Stimulated activated CD8-positive, alpha-beta memory T cell treated with anti-CD3 and anti-CD28 coated beads, Interleukin-4, amount 100 ng/mL, for 24 hours (primary cell): ENCODE measurements at regions not wholly inside any gene's neighbourhood (a gene's known extent, or its start where the extent isn't known, plus 50 kb on each side); places are given as distances from the start of the nearest gene placed in this dataset.

Experiments
- DNase-seq: peaks from one replicate; pipeline ENCODE4 v3.0.0-alpha.2; 2020; ENCODE audit warnings: low read depth

GRCh38 chr10:3482200-3482993 lies 302.6 kb downstream of the KLF6 start:
- no peak for DNase-seq

- DNase-seq = no peak
Observed at GRCh38 chr10:3481496-3481895, 303.5 kb downstream of the KLF6 start.

GRCh38 chr10:3480990-3481315 lies 304.1 kb downstream of the KLF6 start:
- no peak for DNase-seq

- DNase-seq = no peak
Observed at GRCh38 chr10:3480281-3480989, 304.6 kb downstream of the KLF6 start.

- DNase-seq = no peak
Observed at GRCh38 chr10:3478632-3479240, 306.2 kb upstream of the PITRM1 start.

GRCh38 chr10:3478153-3478552 lies 305.6 kb upstream of the PITRM1 start:
- no peak for DNase-seq

- DNase-seq = no peak
Observed at GRCh38 chr10:3477683-3478082, 305.1 kb upstream of the PITRM1 start.

- DNase-seq = no peak
Observed at GRCh38 chr10:3476640-3477448, 304.3 kb upstream of the PITRM1 start.

GRCh38 chr10:3476186-3476585 lies 303.6 kb upstream of the PITRM1 start:
- no peak for DNase-seq

GRCh38 chr10:3475367-3475766 lies 302.8 kb upstream of the PITRM1 start:
- no peak for DNase-seq

- DNase-seq = no peak
Observed at GRCh38 chr10:3474266-3474665, 301.7 kb upstream of the PITRM1 start.

- DNase-seq = no peak
Observed at GRCh38 chr10:3473271-3473670, 300.7 kb upstream of the PITRM1 start.

GRCh38 chr10:3472287-3473051 lies 299.9 kb upstream of the PITRM1 start:
- no peak for DNase-seq

- DNase-seq = no peak
Observed at GRCh38 chr10:3471927-3472286, 299.3 kb upstream of the PITRM1 start.

GRCh38 chr10:3471472-3471871 lies 298.9 kb upstream of the PITRM1 start:
- no peak for DNase-seq

GRCh38 chr10:3470191-3470590 lies 297.6 kb upstream of the PITRM1 start:
- no peak for DNase-seq

- DNase-seq = no peak
Observed at GRCh38 chr10:3469639-3470020, 297.0 kb upstream of the PITRM1 start.

- no peak for DNase-seq
Observed at GRCh38 chr10:3468919-3469638, 296.5 kb upstream of the PITRM1 start.

- no peak for DNase-seq
Observed at GRCh38 chr10:3467052-3467951, 294.7 kb upstream of the PITRM1 start.

GRCh38 chr10:3465406-3465891 lies 292.9 kb upstream of the PITRM1 start:
- DNase-seq = no peak
